Head of caudate nucleus (tissue), 42 donors: ENCODE measurements at regions not wholly inside any gene's neighbourhood (a gene's known extent, or its start where the extent isn't known, plus 50 kb on each side); places are given as distances from the start of the nearest gene placed in this dataset.
"Not testable (repeated sequence)": the region's sequence is repeated elsewhere in the genome, so short reads cannot be mapped to it uniquely, and the experiment has no call there.

ENCODE experiments used
- DNase-seq, 42 donors: peaks; one replicate each; pipeline versions ENCODE4 v3.0.0 to v3.0.0-alpha.2; 2020 to 2021; ENCODE audit warnings: mixed read lengths in 7 of 42
- intact Hi-C: fragments of 100-400 bp; cut with DNase I; formaldehyde crosslinking; loops from one replicate; pipeline ENCODE4 v1.15.0; 2022

DNA sequence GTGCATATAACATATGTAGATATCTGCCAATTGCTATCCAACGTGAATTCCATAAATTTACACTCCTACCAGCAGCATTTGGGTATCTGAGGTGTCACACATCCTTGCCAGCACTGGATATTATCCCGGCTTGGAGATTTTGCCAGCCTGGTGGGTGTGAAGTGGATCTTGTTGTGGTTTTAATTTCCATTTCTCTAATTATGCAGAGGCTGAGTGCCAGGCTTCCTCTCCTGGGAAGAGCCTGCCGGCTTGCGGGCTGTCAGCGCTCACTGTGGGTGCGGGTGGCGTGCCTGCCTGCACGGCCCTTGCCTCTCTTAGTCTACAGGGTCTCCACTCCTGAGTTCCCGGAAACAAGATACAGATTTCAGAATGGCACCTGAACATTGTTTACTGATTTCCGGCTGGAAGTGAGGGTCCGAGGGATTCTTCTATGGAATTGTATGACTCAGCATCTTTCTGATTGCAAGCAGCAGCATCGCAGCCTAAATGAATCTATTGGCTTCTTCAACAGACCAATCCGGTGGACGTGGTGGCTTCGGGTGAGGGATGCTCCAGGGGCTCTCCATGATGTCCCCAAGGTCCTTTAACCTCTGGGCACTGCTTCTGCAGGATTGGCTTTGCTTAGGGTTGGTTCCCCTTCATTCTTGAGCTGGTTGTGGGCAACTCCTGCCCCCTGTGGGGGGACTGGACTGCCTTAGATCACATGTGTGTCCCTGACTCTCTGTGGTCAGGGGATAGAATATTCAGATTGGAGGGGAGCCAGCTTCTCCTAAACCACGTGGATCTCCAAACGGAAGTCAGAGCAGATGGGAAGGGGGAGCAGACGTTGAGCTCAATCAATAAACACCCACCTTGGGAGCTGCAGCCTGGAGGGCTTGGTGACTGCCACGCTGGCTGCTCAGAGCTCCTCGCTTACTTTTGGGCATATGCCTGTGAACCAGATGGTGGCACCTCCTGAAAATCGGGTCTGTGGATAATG, 58.0 kb upstream of the LRPAP1 start:
- intact Hi-C loops = not testable (repeated sequence)
- peak in 14 of 42 donors; percentile 5 to 35 (median 28) for DNase-seq

DNA sequence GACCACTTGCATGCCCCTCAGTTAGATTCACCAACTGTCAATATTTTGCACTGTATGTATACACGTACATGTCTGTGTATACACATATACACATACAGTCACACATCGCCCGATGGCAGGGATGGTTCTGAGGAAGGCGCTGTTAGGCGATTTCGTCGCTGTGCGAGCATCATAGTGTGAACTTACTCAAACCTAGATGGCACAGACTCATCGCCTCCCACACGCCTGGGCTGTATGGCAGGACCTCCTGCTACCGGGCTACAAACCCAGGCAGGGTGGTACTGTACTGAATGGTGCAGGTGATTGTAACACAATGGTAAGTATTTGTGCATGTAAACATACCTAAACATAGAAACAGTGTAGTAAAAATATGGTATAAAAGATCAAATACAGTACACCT, 57.2 kb upstream of the LRPAP1 start:
- intact Hi-C loops = not testable (repeated sequence)
- DNase-seq = peak in 1 of 42 donors; percentile 22

GRCh38 chr4:3588517-3589194, 56.4 kb upstream of the LRPAP1 start:
- peak in 2 of 42 donors; percentile 15 to 16 for DNase-seq
- intact Hi-C loops = not testable (repeated sequence)

DNA sequence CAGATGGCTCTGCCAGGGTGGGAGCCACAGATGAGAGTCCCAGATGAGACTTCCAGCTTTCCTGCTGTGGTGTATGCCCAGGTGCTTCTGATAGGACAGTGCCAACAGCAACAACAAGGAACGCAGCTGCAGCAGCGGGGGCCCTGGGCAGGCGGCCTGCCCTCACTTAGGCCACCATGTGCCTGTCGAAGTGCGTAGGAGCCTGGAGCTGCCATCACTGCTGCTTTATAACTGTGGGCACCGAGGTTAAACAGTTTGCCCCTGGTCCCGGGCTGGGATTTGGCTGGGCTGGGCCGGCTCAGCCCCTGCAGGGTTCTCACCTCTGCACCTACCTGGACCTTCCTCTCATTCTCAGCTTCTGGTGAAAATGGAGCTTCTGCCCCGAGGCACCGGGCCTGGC, 54.4 kb upstream of the LRPAP1 start:
- intact Hi-C loops = not testable (repeated sequence)
- peak in 1 of 42 donors; percentile 10 for DNase-seq

- intact Hi-C loops = not testable (repeated sequence)
- peak in 26 of 42 donors; percentile 8 to 67 (median 32) for DNase-seq
These were observed 53.3 kb upstream of the LRPAP1 start for GRCh38 chr4:3585567-3585966.

- intact Hi-C loops = no loop called here
- DNase-seq = peak in 2 of 42 donors; percentile 10 to 19
These were observed 49.9 kb upstream of the LRPAP1 start for GRCh38 chr4:3582091-3582475.
